PFSK-1 (cell line): ENCODE measurements at regions not wholly inside any gene's neighbourhood (a gene's known extent, or its start where the extent isn't known, plus 50 kb on each side); places are given as distances from the start of the nearest gene placed in this dataset.

Experiments used
- FOXP2 ChIP-seq: optimal IDR thresholded peaks from 2 replicates; pipeline ENCODE3; 2011; ENCODE audit warnings: borderline replicate concordance, control low read depth, inconsistent platforms; ENCODE audit not compliant: insufficient read depth; ENCODE audit errors: extremely low read length, extremely low read depth
- POLR2AphosphoS5 ChIP-seq: IDR thresholded peaks from 2 replicates; pipeline ENCODE4 v1.6.1; 2012; ENCODE audit warnings: low read depth, mild to moderate bottlenecking, control low read depth, low read length, moderate library complexity
- REST ChIP-seq, 2 experiments: IDR thresholded peaks; 2 replicates each; pipeline versions ENCODE4 v1.6.1 to v1.8.0; 2011 to 2012; ENCODE audit warnings: low read depth in 2 of 2, low read length in 2 of 2, control low read depth in 1 of 2, inconsistent platforms in 1 of 2, mild to moderate bottlenecking in 1 of 2, moderate library complexity in 1 of 2; ENCODE audit not compliant: insufficient read depth in 1 of 2
- SIN3A ChIP-seq: IDR thresholded peaks from 2 replicates; pipeline ENCODE4 v1.6.1; 2012; ENCODE audit warnings: mild to moderate bottlenecking, low read length, moderate library complexity, borderline replicate concordance; ENCODE audit not compliant: insufficient read depth
- TAF1 ChIP-seq: IDR thresholded peaks from 2 replicates; pipeline ENCODE4 v1.6.1; 2012; ENCODE audit warnings: low read length, control low read depth, borderline replicate concordance; ENCODE audit not compliant: insufficient read depth

- no peak for TF ChIP-seq TAF1
- TF ChIP-seq SIN3A, result no peak
- TF ChIP-seq FOXP2, result no peak
- no peak for TF ChIP-seq REST (IDR thresholded peaks at IDR 0.05; ENCODE audit: insufficient read depth in 1 of 2, low read depth in 2 of 2, low read length in 2 of 2)
- no peak for TF ChIP-seq POLR2AphosphoS5
Observed at GRCh38 chr2:226121046-226121738, 678.4 kb downstream of the IRS1 start.

- TF ChIP-seq REST (IDR thresholded peaks at IDR 0.05; ENCODE audit: insufficient read depth in 1 of 2, low read depth in 2 of 2, low read length in 2 of 2), result no peak
Observed at GRCh38 chr2:226118471-226119429, 680.9 kb downstream of the IRS1 start.

- TF ChIP-seq FOXP2, result no peak
- no peak for TF ChIP-seq SIN3A
- TF ChIP-seq TAF1, result no peak
- TF ChIP-seq REST (IDR thresholded peaks at IDR 0.05; ENCODE audit: insufficient read depth in 1 of 2, low read depth in 2 of 2, low read length in 2 of 2), result no peak
- no peak for TF ChIP-seq POLR2AphosphoS5
Observed at GRCh38 chr2:226117510-226118065, 682.0 kb downstream of the IRS1 start.

GRCh38 chr2:226116346-226116745, 683.3 kb downstream of the IRS1 start:
- no peak for TF ChIP-seq TAF1
- no peak for TF ChIP-seq FOXP2
- no peak for TF ChIP-seq POLR2AphosphoS5
- TF ChIP-seq REST (IDR thresholded peaks at IDR 0.05; ENCODE audit: insufficient read depth in 1 of 2, low read depth in 2 of 2, low read length in 2 of 2), result no peak
- TF ChIP-seq SIN3A, result no peak
